HepG2 (cell line): ENCODE measurements at regions not wholly inside any gene's neighbourhood (a gene's known extent, or its start where the extent isn't known, plus 50 kb on each side); places are given as distances from the start of the nearest gene placed in this dataset.
A peak's percentile ranks its signal among the peaks of the same experiment; 100 is the strongest.

ENCODE experiments used
- CREM ChIP-seq, 2 experiments: sonication (generic) in 1 of 2; formaldehyde crosslinking in 1 of 2; IDR thresholded peaks; 2 replicates each; pipeline versions ENCODE4 v1.4.0 to v1.6.1; 2016 to 2020; ENCODE audit warnings: antibody characterized with exemption in 1 of 2, mild to moderate bottlenecking in 1 of 2, missing genetic modification reagents in 1 of 2
- EP300 ChIP-seq, 3 experiments: sonication (generic) in 1 of 3; formaldehyde crosslinking in 1 of 3; IDR thresholded peaks; 2 replicates each; pipeline versions ENCODE4 v1.5.1 to v1.6.1; 2011 to 2020; ENCODE audit warnings: low read depth in 2 of 3, low read length in 2 of 3, borderline replicate concordance in 1 of 3, improper control_type of control experiment in 1 of 3, mild to moderate bottlenecking in 1 of 3, missing genetic modification reagents in 1 of 3, moderate library complexity in 1 of 3
- FOXJ3 ChIP-seq: sonication (generic); formaldehyde crosslinking; IDR thresholded peaks from 2 replicates; pipeline ENCODE4 v1.4.0; 2020; ENCODE audit warnings: missing genetic modification reagents, mild to moderate bottlenecking, borderline replicate concordance
- MED1 ChIP-seq: sonication (generic); formaldehyde crosslinking; IDR thresholded peaks from 2 replicates; pipeline ENCODE4 v1.4.0; 2020; ENCODE audit warnings: missing genetic modification reagents
- MTERF4 ChIP-seq: sonication (generic); formaldehyde crosslinking; IDR thresholded peaks from 2 replicates; pipeline ENCODE4 v1.8.0; 2023; ENCODE audit warnings: mild to moderate bottlenecking, missing genetic modification reagents
- PAX8 ChIP-seq: sonication (generic); formaldehyde crosslinking; IDR thresholded peaks from 2 replicates; pipeline ENCODE4 v1.8.0; 2022; ENCODE audit warnings: mild to moderate bottlenecking, missing genetic modification reagents, borderline replicate concordance
- ZHX2 ChIP-seq, 2 experiments: sonication (generic) in 1 of 2; formaldehyde crosslinking in 1 of 2; IDR thresholded peaks; 2 replicates each; pipeline versions ENCODE4 v1.6.1 to v1.9.0; 2014 to 2022; ENCODE audit warnings: antibody characterized with exemption in 1 of 2, borderline replicate concordance in 1 of 2, inconsistent platforms in 1 of 2, low read depth in 1 of 2, missing genetic modification reagents in 1 of 2
- TF ChIP-seq, protein P1 (sequence below): sonication (generic); formaldehyde crosslinking; IDR thresholded peaks from 2 replicates; pipeline ENCODE4 v1.4.0; 2020; ENCODE audit warnings: mild to moderate bottlenecking, missing genetic modification reagents, borderline replicate concordance
- TF ChIP-seq, protein P2 (sequence below): IDR thresholded peaks from 2 replicates; pipeline ENCODE4 v1.6.1; 2016; ENCODE audit warnings: low read depth

DNA sequence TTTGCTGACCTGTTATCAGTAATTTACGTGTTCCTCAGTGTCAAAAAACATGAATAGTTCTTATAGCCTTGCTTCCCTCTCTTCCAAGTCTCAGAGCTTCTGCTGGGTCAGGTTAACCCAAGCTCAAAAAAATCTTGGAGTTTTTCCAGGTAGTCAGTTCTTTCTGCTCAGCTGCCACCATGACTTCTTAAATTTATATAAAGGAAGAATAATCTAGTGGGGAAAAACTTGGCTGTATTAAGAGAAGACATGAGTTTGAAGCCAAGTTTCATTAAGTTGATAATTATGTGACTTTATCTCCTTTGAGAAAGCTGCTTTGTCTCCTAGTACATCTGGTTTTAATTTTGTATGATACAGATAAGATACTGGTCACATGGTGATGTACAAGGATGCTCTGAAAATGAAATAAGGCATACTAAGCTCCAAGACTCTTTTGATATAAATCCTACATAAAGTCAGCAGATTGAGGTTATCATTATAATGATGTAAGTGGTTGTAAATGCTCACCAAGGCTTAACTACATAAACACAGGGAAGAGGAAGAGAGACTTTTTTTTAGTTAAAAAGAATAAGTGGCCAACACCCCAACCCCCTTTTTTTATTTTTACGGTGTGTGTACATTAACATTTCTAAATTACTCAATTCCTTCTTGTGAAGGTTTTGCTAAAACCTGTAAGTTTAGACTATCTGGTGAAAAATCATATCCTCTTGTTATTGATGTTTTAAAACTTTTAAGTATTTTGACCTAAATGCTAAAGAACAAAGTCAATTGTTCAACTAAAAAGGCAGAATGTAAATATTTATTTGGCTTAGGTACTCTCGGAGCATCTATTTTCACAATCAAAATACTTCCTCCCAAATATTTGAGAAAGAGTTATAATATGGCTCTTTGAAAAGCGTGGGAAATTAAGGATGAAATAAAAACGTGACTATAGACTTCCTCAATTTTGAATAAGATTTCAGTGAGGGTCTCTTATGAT, 84.1 kb upstream of the SLC38A2 start (continued):
- TF ChIP-seq ZHX2 (IDR thresholded peaks at IDR 0.05; ENCODE audit: low read depth) (no peak), ZHX2 (CRISPR knock-in tag; IDR thresholded peaks at IDR 0.05; ENCODE audit: borderline replicate concordance) (no peak), FOXJ3 (CRISPR knock-in tag) (peak; percentile 21; the same call in 1 of the 2 replicates), MTERF4 (CRISPR knock-in tag) (no peak), PAX8 (CRISPR knock-in tag) (no peak), CREM (IDR thresholded peaks at IDR 0.05) (peak; percentile 71), CREM (CRISPR knock-in tag; IDR thresholded peaks at IDR 0.05) (no peak), EP300 (IDR thresholded peaks at IDR 0.05; ENCODE audit: low read depth in 2 of 2, low read length in 2 of 2) (peak in 1 of 2 experiments; percentile 88; a peak in 1 of 4 replicates), EP300 (CRISPR knock-in tag; IDR thresholded peaks at IDR 0.05; ENCODE audit: borderline replicate concordance) (no peak), MED1 (CRISPR knock-in tag) (peak; percentile 86)
- TF ChIP-seq, protein P1, sequence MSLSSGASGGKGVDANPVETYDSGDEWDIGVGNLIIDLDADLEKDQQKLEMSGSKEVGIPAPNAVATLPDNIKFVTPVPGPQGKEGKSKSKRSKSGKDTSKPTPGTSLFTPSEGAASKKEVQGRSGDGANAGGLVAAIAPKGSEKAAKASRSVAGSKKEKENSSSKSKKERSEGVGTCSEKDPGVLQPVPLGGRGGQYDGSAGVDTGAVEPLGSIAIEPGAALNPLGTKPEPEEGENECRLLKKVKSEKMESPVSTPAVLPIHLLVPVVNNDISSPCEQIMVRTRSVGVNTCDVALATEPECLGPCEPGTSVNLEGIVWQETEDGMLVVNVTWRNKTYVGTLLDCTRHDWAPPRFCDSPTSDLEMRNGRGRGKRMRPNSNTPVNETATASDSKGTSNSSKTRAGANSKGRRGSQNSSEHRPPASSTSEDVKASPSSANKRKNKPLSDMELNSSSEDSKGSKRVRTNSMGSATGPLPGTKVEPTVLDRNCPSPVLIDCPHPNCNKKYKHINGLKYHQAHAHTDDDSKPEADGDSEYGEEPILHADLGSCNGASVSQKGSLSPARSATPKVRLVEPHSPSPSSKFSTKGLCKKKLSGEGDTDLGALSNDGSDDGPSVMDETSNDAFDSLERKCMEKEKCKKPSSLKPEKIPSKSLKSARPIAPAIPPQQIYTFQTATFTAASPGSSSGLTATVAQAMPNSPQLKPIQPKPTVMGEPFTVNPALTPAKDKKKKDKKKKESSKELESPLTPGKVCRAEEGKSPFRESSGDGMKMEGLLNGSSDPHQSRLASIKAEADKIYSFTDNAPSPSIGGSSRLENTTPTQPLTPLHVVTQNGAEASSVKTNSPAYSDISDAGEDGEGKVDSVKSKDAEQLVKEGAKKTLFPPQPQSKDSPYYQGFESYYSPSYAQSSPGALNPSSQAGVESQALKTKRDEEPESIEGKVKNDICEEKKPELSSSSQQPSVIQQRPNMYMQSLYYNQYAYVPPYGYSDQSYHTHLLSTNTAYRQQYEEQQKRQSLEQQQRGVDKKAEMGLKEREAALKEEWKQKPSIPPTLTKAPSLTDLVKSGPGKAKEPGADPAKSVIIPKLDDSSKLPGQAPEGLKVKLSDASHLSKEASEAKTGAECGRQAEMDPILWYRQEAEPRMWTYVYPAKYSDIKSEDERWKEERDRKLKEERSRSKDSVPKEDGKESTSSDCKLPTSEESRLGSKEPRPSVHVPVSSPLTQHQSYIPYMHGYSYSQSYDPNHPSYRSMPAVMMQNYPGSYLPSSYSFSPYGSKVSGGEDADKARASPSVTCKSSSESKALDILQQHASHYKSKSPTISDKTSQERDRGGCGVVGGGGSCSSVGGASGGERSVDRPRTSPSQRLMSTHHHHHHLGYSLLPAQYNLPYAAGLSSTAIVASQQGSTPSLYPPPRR (CRISPR knock-in tag), result peak; percentile 75; the same call in 1 of the 2 replicates
- TF ChIP-seq, protein P2, sequence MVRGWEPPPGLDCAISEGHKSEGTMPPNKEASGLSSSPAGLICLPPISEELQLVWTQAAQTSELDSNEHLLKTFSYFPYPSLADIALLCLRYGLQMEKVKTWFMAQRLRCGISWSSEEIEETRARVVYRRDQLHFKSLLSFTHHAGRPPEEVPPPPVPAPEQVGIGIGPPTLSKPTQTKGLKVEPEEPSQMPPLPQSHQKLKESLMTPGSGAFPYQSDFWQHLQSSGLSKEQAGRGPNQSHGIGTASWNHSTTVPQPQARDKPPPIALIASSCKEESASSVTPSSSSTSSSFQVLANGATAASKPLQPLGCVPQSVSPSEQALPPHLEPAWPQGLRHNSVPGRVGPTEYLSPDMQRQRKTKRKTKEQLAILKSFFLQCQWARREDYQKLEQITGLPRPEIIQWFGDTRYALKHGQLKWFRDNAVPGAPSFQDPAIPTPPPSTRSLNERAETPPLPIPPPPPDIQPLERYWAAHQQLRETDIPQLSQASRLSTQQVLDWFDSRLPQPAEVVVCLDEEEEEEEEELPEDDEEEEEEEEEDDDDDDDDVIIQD, result peak; percentile 50; the same call in 1 of the 2 replicates
